Left ventricle myocardium inferior (tissue), 1 donor: ENCODE measurements at regions not wholly inside any gene's neighbourhood (a gene's known extent, or its start where the extent isn't known, plus 50 kb on each side); places are given as distances from the start of the nearest gene placed in this dataset.

Experiments used
- DNase-seq: peaks from one replicate; pipeline ENCODE4 v3.0.0-alpha.2; 2020
- H3K27ac ChIP-seq: fragments of 200-600 bp; replicated peaks from 2 replicates; pipeline ENCODE4 v1.8.0; 2021
- H3K27me3 ChIP-seq: fragments of 200-600 bp; 2 replicates; pipeline ENCODE4 v1.8.0; 2021; ENCODE audit warnings: low read depth
- H3K36me3 ChIP-seq: fragments of 200-600 bp; 2 replicates; pipeline ENCODE4 v1.8.0; 2021
- H3K4me1 ChIP-seq: fragments of 200-600 bp; 2 replicates; pipeline ENCODE4 v1.8.0; 2021
- H3K4me3 ChIP-seq: fragments of 200-600 bp; 2 replicates; pipeline ENCODE4 v1.8.0; 2021; ENCODE audit warnings: mild to moderate bottlenecking, moderate library complexity
- H3K9me3 ChIP-seq: fragments of 200-600 bp; replicated peaks from 2 replicates; pipeline ENCODE4 v1.8.0; 2021
- intact Hi-C: fragments of 100-400 bp; cut with micrococcal nuclease; formaldehyde crosslinking; loops from one replicate; pipeline ENCODE4 v1.11.0; 2022
- TF ChIP-seq, protein P1 (sequence below): fragments of 200-600 bp; IDR thresholded peaks from 2 replicates; pipeline ENCODE4 v1.8.0; 2021; ENCODE audit warnings: antibody characterized with exemption, mild to moderate bottlenecking, borderline replicate concordance
- donor health status: DM: no; HTN: yes; CAD: no; lungs with severe emphysema.

GRCh38 chr9:107172160-107172978 is 110.7 kb upstream of the RAD23B start:
- Histone ChIP-seq H3K4me3 (no peak overlapping the region), H3K4me1 (peaks cover 36% of the 10 kb centered on the region), H3K27ac (no peak overlapping the region), H3K9me3 (no peaks in the 10 kb centered on the region), H3K27me3 (no peaks in the 10 kb centered on the region), H3K36me3 (no peaks in the 10 kb centered on the region)
- TF ChIP-seq, protein P1, sequence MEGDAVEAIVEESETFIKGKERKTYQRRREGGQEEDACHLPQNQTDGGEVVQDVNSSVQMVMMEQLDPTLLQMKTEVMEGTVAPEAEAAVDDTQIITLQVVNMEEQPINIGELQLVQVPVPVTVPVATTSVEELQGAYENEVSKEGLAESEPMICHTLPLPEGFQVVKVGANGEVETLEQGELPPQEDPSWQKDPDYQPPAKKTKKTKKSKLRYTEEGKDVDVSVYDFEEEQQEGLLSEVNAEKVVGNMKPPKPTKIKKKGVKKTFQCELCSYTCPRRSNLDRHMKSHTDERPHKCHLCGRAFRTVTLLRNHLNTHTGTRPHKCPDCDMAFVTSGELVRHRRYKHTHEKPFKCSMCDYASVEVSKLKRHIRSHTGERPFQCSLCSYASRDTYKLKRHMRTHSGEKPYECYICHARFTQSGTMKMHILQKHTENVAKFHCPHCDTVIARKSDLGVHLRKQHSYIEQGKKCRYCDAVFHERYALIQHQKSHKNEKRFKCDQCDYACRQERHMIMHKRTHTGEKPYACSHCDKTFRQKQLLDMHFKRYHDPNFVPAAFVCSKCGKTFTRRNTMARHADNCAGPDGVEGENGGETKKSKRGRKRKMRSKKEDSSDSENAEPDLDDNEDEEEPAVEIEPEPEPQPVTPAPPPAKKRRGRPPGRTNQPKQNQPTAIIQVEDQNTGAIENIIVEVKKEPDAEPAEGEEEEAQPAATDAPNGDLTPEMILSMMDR = peak; percentile 92
- intact Hi-C loops = no loop called here
- peak; percentile 70 for DNase-seq

DNA sequence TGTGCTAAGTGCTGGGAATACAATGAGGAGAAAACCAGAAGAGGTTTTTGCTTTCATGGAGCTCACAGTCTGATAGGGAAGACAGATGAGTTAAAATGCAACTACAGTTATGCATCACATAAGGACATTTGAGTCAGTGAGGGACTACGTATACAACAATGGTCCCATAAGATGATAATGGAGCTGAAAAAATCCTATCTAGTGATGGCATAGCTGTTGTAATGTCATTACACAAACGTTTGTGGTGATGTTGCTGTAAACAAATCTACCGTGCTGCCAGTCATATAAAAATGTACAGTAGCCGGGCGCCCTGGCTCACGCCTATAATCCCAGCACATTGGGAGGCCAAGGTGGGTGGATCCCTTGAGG is 110.1 kb upstream of the RAD23B start:
- Histone ChIP-seq H3K27me3 (no peaks in the 10 kb centered on the region), H3K27ac (no peak overlapping the region)
- TF ChIP-seq, protein P1 = no peak

DNA sequence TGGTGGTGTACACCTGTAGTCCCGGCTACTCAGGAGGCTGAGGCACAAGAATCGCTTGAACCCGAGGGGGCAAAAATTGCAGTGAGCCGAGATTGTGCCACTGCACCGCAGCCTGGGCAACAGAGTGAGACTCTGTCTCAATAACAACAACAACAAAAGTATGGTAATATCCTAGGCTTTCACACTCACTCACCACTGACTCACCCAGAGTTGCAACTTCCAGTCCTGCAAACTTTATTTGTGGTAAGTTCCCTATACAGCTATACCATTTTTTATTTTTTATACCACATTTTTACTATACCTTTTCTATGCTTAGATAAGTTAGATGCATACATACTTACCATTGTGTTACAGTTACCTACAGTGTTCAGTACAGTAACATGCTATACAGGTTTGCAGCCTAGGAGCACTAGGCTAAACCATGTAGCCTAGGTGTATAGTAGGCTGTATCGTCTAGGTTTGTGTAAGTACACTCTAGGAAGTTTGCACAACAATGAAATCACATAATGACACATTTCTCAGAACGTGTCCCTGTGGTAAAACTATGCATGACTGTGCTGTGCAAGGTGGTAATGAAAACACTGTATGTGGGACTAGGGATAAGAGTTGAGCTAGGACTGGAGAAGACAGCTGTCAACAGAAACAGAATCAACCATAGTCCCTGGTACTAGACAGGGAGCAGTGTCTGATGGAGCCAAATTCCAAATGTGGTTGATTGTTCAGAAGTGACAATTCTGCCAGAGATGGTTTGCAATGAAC is 109.5 kb upstream of the RAD23B start:
- Histone ChIP-seq H3K27me3 (no peaks in the 10 kb centered on the region), H3K9me3 (no peaks in the 10 kb centered on the region), H3K4me1 (peaks cover 36% of the 10 kb centered on the region), H3K36me3 (no peaks in the 10 kb centered on the region), H3K4me3 (no peak overlapping the region), H3K27ac (no peak overlapping the region)
- intact Hi-C loops = no loop called here
- DNase-seq = no peak
- TF ChIP-seq, protein P1 = no peak

More for the DNA sequence above, 110.1 kb upstream of the RAD23B start:
- intact Hi-C loops = no loop called here
- Histone ChIP-seq H3K36me3 (no peaks in the 10 kb centered on the region), H3K4me3 (no peak overlapping the region), H3K4me1 (peaks cover 36% of the 10 kb centered on the region), H3K9me3 (no peaks in the 10 kb centered on the region)
- DNase-seq = no peak

DNA sequence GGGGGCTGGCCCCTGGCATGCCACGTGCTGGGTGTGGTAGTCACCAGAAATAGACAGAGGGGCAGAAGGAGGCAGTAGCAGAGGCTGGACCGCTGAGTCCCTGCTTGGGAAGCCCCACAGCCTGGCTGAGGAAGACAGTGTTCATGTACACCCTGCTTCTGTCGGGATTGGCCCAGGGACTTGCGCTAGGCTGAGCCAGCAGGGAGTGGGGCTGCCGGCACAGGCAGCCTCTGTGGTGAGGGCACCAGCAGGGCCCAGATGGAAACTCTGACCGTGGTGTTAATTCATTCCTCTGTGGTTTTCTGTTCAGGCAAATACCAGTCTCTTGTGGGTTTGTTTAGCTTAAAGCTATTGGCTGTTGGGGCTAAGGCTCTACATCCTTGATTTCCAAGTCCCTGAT is 108.6 kb upstream of the RAD23B start:
- Histone ChIP-seq H3K27me3 (no peaks in the 10 kb centered on the region), H3K27ac (peak overlapping the region; percentile 78), H3K4me1 (peaks cover 36% of the 10 kb centered on the region), H3K9me3 (no peaks in the 10 kb centered on the region), H3K36me3 (no peaks in the 10 kb centered on the region), H3K4me3 (no peak overlapping the region)
- TF ChIP-seq, protein P1 = no peak
- intact Hi-C loops = no loop called here
- no peak for DNase-seq

DNA sequence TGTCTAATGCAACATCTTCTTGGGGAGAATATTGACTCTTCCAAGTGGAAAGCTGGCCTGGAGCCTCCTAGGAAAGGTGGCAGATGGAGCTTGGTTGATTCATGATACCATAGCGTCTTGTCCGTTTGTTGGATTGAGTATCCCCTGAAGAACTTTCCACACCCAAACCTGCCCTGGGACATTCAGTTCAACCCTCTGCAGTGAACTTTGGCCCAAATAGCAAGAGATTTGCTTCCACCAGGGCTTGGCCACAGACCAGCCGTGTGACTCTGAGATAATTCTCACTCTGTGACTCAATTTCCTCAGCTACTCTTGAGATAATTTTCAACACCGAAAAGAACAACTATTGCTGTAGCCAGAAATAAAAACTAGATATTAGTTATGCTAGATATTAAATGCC is 108.0 kb upstream of the RAD23B start:
- H3K4me1 ChIP-seq = peaks cover 36% of the 10 kb centered on the region
- no peak overlapping the region for H3K4me3 ChIP-seq
- TF ChIP-seq, protein P1 = no peak
- no peaks in the 10 kb centered on the region for H3K36me3 ChIP-seq
- no peaks in the 10 kb centered on the region for H3K27me3 ChIP-seq
- H3K9me3 ChIP-seq = no peaks in the 10 kb centered on the region
- H3K27ac ChIP-seq = peak overlapping the region; percentile 78
- intact Hi-C loops = no loop called here
- peak; percentile 55 for DNase-seq
